ENCODE measurements at regions not wholly inside any gene's neighbourhood (a gene's known extent, or its start where the extent isn't known, plus 50 kb on each side); places are given as distances from the start of the nearest gene placed in this dataset.
"Not testable (repeated sequence)": the region's sequence is repeated elsewhere in the genome, so short reads cannot be mapped to it uniquely, and the experiment has no call there.

DNA sequence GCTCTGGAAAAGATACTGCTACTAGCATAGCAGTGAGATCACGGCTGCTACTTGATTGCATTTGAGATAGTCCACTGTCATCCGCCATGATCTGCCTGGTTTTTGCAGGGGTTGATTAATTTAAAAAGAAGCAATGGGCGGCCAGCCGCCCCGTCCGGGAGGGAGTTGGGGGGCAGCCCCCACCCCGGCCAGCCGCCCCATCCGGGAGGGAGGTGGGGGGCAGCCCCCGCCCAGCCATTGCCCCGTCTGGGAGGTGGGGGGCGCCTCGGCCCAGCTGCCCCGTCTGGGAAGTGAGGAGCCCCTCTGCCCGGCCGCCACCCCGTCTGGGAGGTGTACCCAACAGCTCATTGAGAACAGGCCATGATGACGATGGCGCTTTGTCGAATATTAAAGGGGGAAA lies 81.3 kb upstream of the CMKLR1 start:
- H3K27me3 ChIP-seq (ENCODE audit: control insufficient read depth in 3 of 3, insufficient read depth in 3 of 3, low read length in 2 of 3); H3K27ac ChIP-seq (ENCODE audit: low read depth in 1 of 2, low read length in 1 of 2); H3K4me3 ChIP-seq; DNase-seq; H3K9me3 ChIP-seq (ENCODE audit: control insufficient read depth in 4 of 4, insufficient read depth in 3 of 4, low read length in 3 of 4); H3K4me1 ChIP-seq (ENCODE audit: control insufficient read depth in 5 of 5, insufficient read depth in 5 of 5, low read length in 5 of 5); H3K36me3 ChIP-seq (ENCODE audit: control insufficient read depth in 4 of 4, insufficient read depth in 4 of 4, low read length in 4 of 4); H3K9ac ChIP-seq (ENCODE audit: insufficient read depth in 1 of 2, low read length in 2 of 2); ATAC-seq (ENCODE audit: insufficient read depth, low FRiP score): not testable (repeated sequence)
- 95 to 97% methylated on average over 20 of the region's 20 CpGs for WGBS, 2 donors

DNA sequence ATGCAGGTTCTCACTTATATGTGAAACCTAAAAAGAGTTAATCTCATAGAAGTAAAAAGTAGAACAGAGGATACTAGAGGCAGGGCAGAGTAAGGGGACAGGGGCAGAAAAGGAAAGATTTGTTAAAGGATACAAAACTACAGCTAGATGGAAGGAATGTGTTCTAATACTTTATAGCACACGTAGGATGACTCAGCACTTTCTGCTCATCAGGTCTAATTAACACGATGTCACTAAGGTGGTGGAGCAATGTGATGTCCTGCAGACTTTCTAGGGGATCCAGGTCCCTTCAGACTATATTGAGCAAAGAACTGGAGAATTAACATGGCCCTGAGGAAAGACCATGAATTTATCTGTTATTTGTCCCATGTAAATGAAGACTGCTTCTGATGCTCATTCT lies 80.8 kb upstream of the CMKLR1 start:
- Histone ChIP-seq H3K9ac (ENCODE audit: insufficient read depth in 1 of 2, low read length in 2 of 2) (no peak overlapping the region), H3K27me3 (ENCODE audit: control insufficient read depth in 3 of 3, insufficient read depth in 3 of 3, low read length in 2 of 3) (no peaks in the 10 kb centered on the region), H3K4me3 (no peak overlapping the region), H3K9me3 (ENCODE audit: control insufficient read depth in 4 of 4, insufficient read depth in 3 of 4, low read length in 3 of 4) (peaks cover 0 to 1% (median 0%) of the 10 kb centered on the region in 4 donors), H3K27ac (ENCODE audit: low read depth in 1 of 2, low read length in 1 of 2) (no peak overlapping the region), H3K4me1 (ENCODE audit: control insufficient read depth in 5 of 5, insufficient read depth in 5 of 5, low read length in 5 of 5) (peaks cover 0 to 3% (median 0%) of the 10 kb centered on the region in 5 donors), H3K36me3 (ENCODE audit: control insufficient read depth in 4 of 4, insufficient read depth in 4 of 4, low read length in 4 of 4) (no peaks in the 10 kb centered on the region)
- TF ChIP-seq, protein P1, sequence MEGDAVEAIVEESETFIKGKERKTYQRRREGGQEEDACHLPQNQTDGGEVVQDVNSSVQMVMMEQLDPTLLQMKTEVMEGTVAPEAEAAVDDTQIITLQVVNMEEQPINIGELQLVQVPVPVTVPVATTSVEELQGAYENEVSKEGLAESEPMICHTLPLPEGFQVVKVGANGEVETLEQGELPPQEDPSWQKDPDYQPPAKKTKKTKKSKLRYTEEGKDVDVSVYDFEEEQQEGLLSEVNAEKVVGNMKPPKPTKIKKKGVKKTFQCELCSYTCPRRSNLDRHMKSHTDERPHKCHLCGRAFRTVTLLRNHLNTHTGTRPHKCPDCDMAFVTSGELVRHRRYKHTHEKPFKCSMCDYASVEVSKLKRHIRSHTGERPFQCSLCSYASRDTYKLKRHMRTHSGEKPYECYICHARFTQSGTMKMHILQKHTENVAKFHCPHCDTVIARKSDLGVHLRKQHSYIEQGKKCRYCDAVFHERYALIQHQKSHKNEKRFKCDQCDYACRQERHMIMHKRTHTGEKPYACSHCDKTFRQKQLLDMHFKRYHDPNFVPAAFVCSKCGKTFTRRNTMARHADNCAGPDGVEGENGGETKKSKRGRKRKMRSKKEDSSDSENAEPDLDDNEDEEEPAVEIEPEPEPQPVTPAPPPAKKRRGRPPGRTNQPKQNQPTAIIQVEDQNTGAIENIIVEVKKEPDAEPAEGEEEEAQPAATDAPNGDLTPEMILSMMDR (IDR thresholded peaks at IDR 0.05; ENCODE audit: control extremely low read depth, extremely low read depth) = no peak
- ATAC-seq (ENCODE audit: insufficient read depth, low FRiP score) (no peak), DNase-seq (no peak)
- 76 to 82% methylated on average over 2 of the region's 2 CpGs for WGBS, 2 donors

- Histone ChIP-seq H3K27ac (ENCODE audit: low read depth in 1 of 2, low read length in 1 of 2) (no peak overlapping the region), H3K36me3 (ENCODE audit: control insufficient read depth in 4 of 4, insufficient read depth in 4 of 4, low read length in 4 of 4) (no peaks in the 10 kb centered on the region), H3K4me3 (no peak overlapping the region), H3K4me1 (ENCODE audit: control insufficient read depth in 5 of 5, insufficient read depth in 5 of 5, low read length in 5 of 5) (peaks cover 0 to 3% (median 0%) of the 10 kb centered on the region in 5 donors), H3K27me3 (ENCODE audit: control insufficient read depth in 3 of 3, insufficient read depth in 3 of 3, low read length in 2 of 3) (no peaks in the 10 kb centered on the region), H3K9me3 (ENCODE audit: control insufficient read depth in 4 of 4, insufficient read depth in 3 of 4, low read length in 3 of 4) (peaks cover 0 to 1% (median 0%) of the 10 kb centered on the region in 4 donors), H3K9ac (ENCODE audit: insufficient read depth in 1 of 2, low read length in 2 of 2) (no peak overlapping the region)
- DNase-seq (peak in 2 of 3 donors; percentile 50 to 84), ATAC-seq (ENCODE audit: insufficient read depth, low FRiP score) (no peak)
- WGBS, 2 donors = 78 to 80% methylated on average over 2 of the region's 2 CpGs
- TF ChIP-seq, protein P1 (IDR thresholded peaks at IDR 0.05; ENCODE audit: control extremely low read depth, extremely low read depth) = no peak
These were observed 79.2 kb upstream of the CMKLR1 start for GRCh38 chr12:108418164-108418890.

DNA sequence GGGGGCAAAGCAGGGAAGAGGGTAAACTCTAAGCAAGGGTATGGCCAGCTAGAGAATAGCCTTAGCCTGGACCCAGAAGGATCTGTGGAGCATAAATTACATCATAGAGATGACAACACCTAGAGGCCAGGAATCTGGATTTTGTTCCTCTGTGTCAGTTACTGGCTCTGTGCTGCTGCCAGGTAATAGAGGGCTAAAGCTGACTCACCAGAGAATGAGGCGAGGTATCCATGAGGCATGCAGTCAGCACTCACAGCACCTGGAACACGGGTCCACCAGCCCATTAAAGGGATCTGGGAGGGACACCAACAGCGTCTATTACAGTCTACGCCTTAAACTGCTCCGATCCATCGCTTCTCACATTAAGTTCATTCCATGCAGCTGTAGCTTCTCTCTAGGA lies 74.9 kb upstream of the CMKLR1 start:
- Histone ChIP-seq H3K9me3 (ENCODE audit: control insufficient read depth in 4 of 4, insufficient read depth in 3 of 4, low read length in 3 of 4) (peaks cover 0 to 1% (median 0%) of the 10 kb centered on the region in 4 donors), H3K27ac (ENCODE audit: low read depth in 1 of 2, low read length in 1 of 2) (no peak overlapping the region), H3K9ac (ENCODE audit: insufficient read depth in 1 of 2, low read length in 2 of 2) (no peak overlapping the region), H3K27me3 (ENCODE audit: control insufficient read depth in 3 of 3, insufficient read depth in 3 of 3, low read length in 2 of 3) (peaks cover 0 to 7% (median 0%) of the 10 kb centered on the region in 3 donors), H3K4me1 (ENCODE audit: control insufficient read depth in 5 of 5, insufficient read depth in 5 of 5, low read length in 5 of 5) (peaks cover 0 to 3% (median 0%) of the 10 kb centered on the region in 5 donors), H3K36me3 (ENCODE audit: control insufficient read depth in 4 of 4, insufficient read depth in 4 of 4, low read length in 4 of 4) (no peaks in the 10 kb centered on the region), H3K4me3 (no peak overlapping the region)
- 88 to 93% methylated on average over 6 of the region's 6 CpGs for WGBS, 2 donors
- DNase-seq (no peak), ATAC-seq (ENCODE audit: insufficient read depth, low FRiP score) (no peak)
- TF ChIP-seq, protein P1 (IDR thresholded peaks at IDR 0.05; ENCODE audit: control extremely low read depth, extremely low read depth) = no peak
